NT2/D1 (cell line): ENCODE measurements at regions not wholly inside any gene's neighbourhood (a gene's known extent, or its start where the extent isn't known, plus 50 kb on each side); places are given as distances from the start of the nearest gene placed in this dataset.

ENCODE experiments used
- DNase-seq: peaks from one replicate; pipeline ENCODE4 v3.0.0-alpha.2; 2011; ENCODE audit warnings: low read depth, low spot score
- H3K27me3 ChIP-seq: 2 replicates; pipeline ENCODE4 v1.6.0; 2011; ENCODE audit warnings: mild to moderate bottlenecking; ENCODE audit not compliant: insufficient read length, insufficient read depth
- H3K36me3 ChIP-seq: 2 replicates; pipeline ENCODE4 v1.6.1; 2011; ENCODE audit warnings: mild to moderate bottlenecking, low read length, mixed read lengths; ENCODE audit not compliant: insufficient read depth, insufficient read length
- H3K4me1 ChIP-seq: 2 replicates; pipeline ENCODE4 v1.5.1; 2011; ENCODE audit not compliant: insufficient read depth, insufficient read length
- H3K4me3 ChIP-seq: 2 replicates; pipeline ENCODE4 v1.5.1; 2011; ENCODE audit warnings: low read depth; ENCODE audit not compliant: insufficient read length
- H3K9ac ChIP-seq: 2 replicates; pipeline ENCODE4 v1.6.0; 2011; ENCODE audit warnings: low read depth; ENCODE audit not compliant: insufficient read length
- H3K9me3 ChIP-seq: 2 replicates; pipeline ENCODE4 v1.5.1; 2011; ENCODE audit warnings: mild to moderate bottlenecking, low read length; ENCODE audit not compliant: insufficient read depth
- SUZ12 ChIP-seq: IDR thresholded peaks from 2 replicates; pipeline ENCODE4 v1.6.1; 2011; ENCODE audit not compliant: insufficient read length, insufficient read depth; ENCODE audit errors: extremely low read depth
- YY1 ChIP-seq: IDR thresholded peaks from 2 replicates; pipeline ENCODE4 v1.6.1; 2011; ENCODE audit not compliant: insufficient read length, insufficient read depth
- ZNF274 ChIP-seq: IDR thresholded peaks from 2 replicates; pipeline ENCODE4 v1.6.1; 2011; ENCODE audit warnings: mild to moderate bottlenecking, low read depth, low read length

- no peak for DNase-seq
- no peaks in the 10 kb centered on the region for H3K4me1 ChIP-seq
- no peak overlapping the region for H3K9ac ChIP-seq
- no peak for TF ChIP-seq SUZ12
- TF ChIP-seq YY1: no peak
- no peak for TF ChIP-seq ZNF274
- no peaks in the 10 kb centered on the region for H3K27me3 ChIP-seq
- no peaks in the 10 kb centered on the region for H3K9me3 ChIP-seq
- no peak overlapping the region for H3K4me3 ChIP-seq
- no peaks in the 10 kb centered on the region for H3K36me3 ChIP-seq
These were observed 1009.1 kb upstream of the SEMA6D start for GRCh38 chr15:46708226-46708625.

- no peak overlapping the region for H3K9ac ChIP-seq
- TF ChIP-seq ZNF274 (no peak), SUZ12 (no peak), YY1 (no peak)
- no peak overlapping the region for H3K4me3 ChIP-seq
- no peaks in the 10 kb centered on the region for H3K9me3 ChIP-seq
- H3K4me1 ChIP-seq: no peaks in the 10 kb centered on the region
- H3K27me3 ChIP-seq: no peaks in the 10 kb centered on the region
- H3K36me3 ChIP-seq: no peaks in the 10 kb centered on the region
- no peak for DNase-seq
These were observed 1007.7 kb upstream of the SEMA6D start for GRCh38 chr15:46709460-46710083.

GRCh38 chr15:46710401-46710960 lies 1006.8 kb upstream of the SEMA6D start:
- H3K27me3 ChIP-seq: no peaks in the 10 kb centered on the region
- H3K4me1 ChIP-seq: no peaks in the 10 kb centered on the region
- no peak for TF ChIP-seq YY1
- no peak for TF ChIP-seq ZNF274
- TF ChIP-seq SUZ12: no peak
- no peak overlapping the region for H3K9ac ChIP-seq
- H3K4me3 ChIP-seq: no peak overlapping the region
- no peak for DNase-seq
- no peaks in the 10 kb centered on the region for H3K9me3 ChIP-seq
- no peaks in the 10 kb centered on the region for H3K36me3 ChIP-seq

GRCh38 chr15:46713045-46713444 lies 1004.3 kb upstream of the SEMA6D start:
- Histone ChIP-seq H3K9me3 (no peaks in the 10 kb centered on the region), H3K9ac (no peak overlapping the region), H3K4me3 (no peak overlapping the region), H3K36me3 (no peaks in the 10 kb centered on the region), H3K4me1 (no peaks in the 10 kb centered on the region), H3K27me3 (no peaks in the 10 kb centered on the region)
- TF ChIP-seq SUZ12: no peak
- TF ChIP-seq YY1: no peak
- no peak for TF ChIP-seq ZNF274
- no peak for DNase-seq

- no peaks in the 10 kb centered on the region for H3K9me3 ChIP-seq
- no peak overlapping the region for H3K9ac ChIP-seq
- no peaks in the 10 kb centered on the region for H3K36me3 ChIP-seq
- no peak for DNase-seq
- TF ChIP-seq SUZ12 (no peak), ZNF274 (no peak), YY1 (no peak)
- no peaks in the 10 kb centered on the region for H3K27me3 ChIP-seq
- H3K4me3 ChIP-seq: no peak overlapping the region
- no peaks in the 10 kb centered on the region for H3K4me1 ChIP-seq
These were observed 1002.4 kb upstream of the SEMA6D start for GRCh38 chr15:46714950-46715349.

- no peaks in the 10 kb centered on the region for H3K36me3 ChIP-seq
- no peak overlapping the region for H3K4me3 ChIP-seq
- DNase-seq: no peak
- no peaks in the 10 kb centered on the region for H3K27me3 ChIP-seq
- TF ChIP-seq YY1 (no peak), SUZ12 (no peak), ZNF274 (no peak)
- no peaks in the 10 kb centered on the region for H3K9me3 ChIP-seq
- H3K9ac ChIP-seq: no peak overlapping the region
- no peaks in the 10 kb centered on the region for H3K4me1 ChIP-seq
These were observed 994.0 kb upstream of the SEMA6D start for GRCh38 chr15:46723308-46723707.

GRCh38 chr15:46732060-46732459 lies 985.2 kb upstream of the SEMA6D start:
- Histone ChIP-seq H3K4me1 (no peaks in the 10 kb centered on the region), H3K9ac (no peak overlapping the region), H3K4me3 (no peak overlapping the region), H3K36me3 (no peaks in the 10 kb centered on the region), H3K27me3 (no peaks in the 10 kb centered on the region), H3K9me3 (peaks cover 5% of the 10 kb centered on the region; the same call in 1 of the 2 replicates)
- no peak for DNase-seq
- TF ChIP-seq SUZ12 (no peak), YY1 (no peak), ZNF274 (no peak)

- H3K9ac ChIP-seq: no peak overlapping the region
- no peak for DNase-seq
- TF ChIP-seq SUZ12 (no peak), ZNF274 (no peak), YY1 (no peak)
These were observed 982.2 kb upstream of the SEMA6D start for GRCh38 chr15:46735115-46735514.

More at GRCh38 chr15:46735115-46735514, 982.2 kb upstream of the SEMA6D start:
- Histone ChIP-seq H3K36me3 (no peaks in the 10 kb centered on the region), H3K27me3 (no peaks in the 10 kb centered on the region), H3K4me3 (no peak overlapping the region), H3K9me3 (no peaks in the 10 kb centered on the region), H3K4me1 (no peaks in the 10 kb centered on the region)
